ENCODE measurements at regions not wholly inside any gene's neighbourhood (a gene's known extent, or its start where the extent isn't known, plus 50 kb on each side); places are given as distances from the start of the nearest gene placed in this dataset.

GRCh38 chr4:128381748-128382559 lies 94.3 kb upstream of the PGRMC2 start:
- H3K27me3 ChIP-seq = no peaks in the 10 kb centered on the region
- DNase-seq = no peak
- H3K27ac ChIP-seq = no peak overlapping the region
- TF ChIP-seq EP300 (IDR thresholded peaks at IDR 0.05) = no peak
- TF ChIP-seq POLR2A (IDR thresholded peaks at IDR 0.05) = no peak
- TF ChIP-seq POLR2AphosphoS5 (IDR thresholded peaks at IDR 0.05) = no peak
- TF ChIP-seq CTCF (IDR thresholded peaks at IDR 0.05) = no peak
- 71 to 82% (median 75%) methylated on average over 4 of the region's 4 CpGs for WGBS, 5 donors
- H3K4me3 ChIP-seq = no peak overlapping the region
- intact Hi-C loops (cut with DNase I; ENCODE audit: low total_unique reads) = no loop called here
- peaks cover 11 to 32% (median 21%) of the 10 kb centered on the region in 4 donors for H3K4me1 ChIP-seq
- peaks cover 0 to 5% (median 2%) of the 10 kb centered on the region in 4 donors for H3K9me3 ChIP-seq
- no peaks in the 10 kb centered on the region for H3K36me3 ChIP-seq

GRCh38 chr4:128380306-128380705 lies 92.7 kb upstream of the PGRMC2 start:
- intact Hi-C loops (cut with DNase I; ENCODE audit: low total_unique reads) = no loop called here
- no peak overlapping the region for H3K4me3 ChIP-seq
- H3K27ac ChIP-seq = no peak overlapping the region
- peaks cover 0 to 16% (median 8%) of the 10 kb centered on the region in 4 donors for H3K4me1 ChIP-seq
- H3K36me3 ChIP-seq = no peaks in the 10 kb centered on the region
- no peak for TF ChIP-seq CTCF (IDR thresholded peaks at IDR 0.05)
- no peak for TF ChIP-seq EP300 (IDR thresholded peaks at IDR 0.05)
- no peak for TF ChIP-seq POLR2AphosphoS5 (IDR thresholded peaks at IDR 0.05)
- no peak for TF ChIP-seq POLR2A (IDR thresholded peaks at IDR 0.05)
- no peak for DNase-seq
- 82 to 99% (median 94%) methylated on average over 4 of the region's 4 CpGs for whole genome bisulfite sequencing, 5 donors
- peaks cover 0 to 11% (median 7%) of the 10 kb centered on the region in 4 donors for H3K9me3 ChIP-seq
- no peaks in the 10 kb centered on the region for H3K27me3 ChIP-seq

GRCh38 chr4:128379860-128380259 lies 92.2 kb upstream of the PGRMC2 start:
- intact Hi-C loops (cut with DNase I; ENCODE audit: low total_unique reads) = no loop called here
- WGBS, 5 donors = 47 to 70% (median 58%) methylated on average over 3 of the region's 3 CpGs
- peak; percentile 53 to 61 for DNase-seq

GRCh38 chr4:128378668-128379067 lies 91.1 kb upstream of the PGRMC2 start:
- Histone ChIP-seq H3K9me3 (peaks cover 0 to 11% (median 7%) of the 10 kb centered on the region in 4 donors), H3K4me1 (peaks cover 0 to 7% (median 5%) of the 10 kb centered on the region in 4 donors), H3K36me3 (no peaks in the 10 kb centered on the region), H3K27me3 (no peaks in the 10 kb centered on the region), H3K4me3 (no peak overlapping the region), H3K27ac (peak overlapping the region in 1 of 5 donors; percentile 22)
- intact Hi-C loops (cut with DNase I; ENCODE audit: low total_unique reads) = no loop called here
- 47 to 87% (median 80%) methylated on average over 3 of the region's 3 CpGs for WGBS, 5 donors
- no peak for TF ChIP-seq EP300 (IDR thresholded peaks at IDR 0.05)
- TF ChIP-seq POLR2AphosphoS5 (IDR thresholded peaks at IDR 0.05) = peak in 1 of 3 donors; percentile 9
- no peak for DNase-seq

More at GRCh38 chr4:128379860-128380259, 92.2 kb upstream of the PGRMC2 start:
- Histone ChIP-seq H3K27ac (no peak overlapping the region), H3K4me1 (peaks cover 0 to 11% (median 6%) of the 10 kb centered on the region in 4 donors), H3K4me3 (no peak overlapping the region), H3K27me3 (no peaks in the 10 kb centered on the region), H3K9me3 (peaks cover 0 to 11% (median 7%) of the 10 kb centered on the region in 4 donors), H3K36me3 (no peaks in the 10 kb centered on the region)
- TF ChIP-seq CTCF (IDR thresholded peaks at IDR 0.05) (peak in 5 of 7 experiments; percentile 9 to 51 (median 48)), EP300 (IDR thresholded peaks at IDR 0.05) (no peak)

- WGBS, 5 donors = 88 to 100% (median 99%) methylated on average over 2 to 4 of the region's 4 CpGs
- H3K4me1 ChIP-seq = peaks cover 0 to 7% (median 5%) of the 10 kb centered on the region in 4 donors
- intact Hi-C loops (cut with DNase I; ENCODE audit: low total_unique reads) = no loop called here
Measured at GRCh38 chr4:128376958-128377357, 89.3 kb upstream of the PGRMC2 start.

More at GRCh38 chr4:128376958-128377357, 89.3 kb upstream of the PGRMC2 start:
- no peak for TF ChIP-seq POLR2AphosphoS5 (IDR thresholded peaks at IDR 0.05)
- TF ChIP-seq EP300 (IDR thresholded peaks at IDR 0.05) = no peak
- no peak for TF ChIP-seq POLR2A (IDR thresholded peaks at IDR 0.05)
- TF ChIP-seq CTCF (IDR thresholded peaks at IDR 0.05) = no peak
- Histone ChIP-seq H3K4me3 (no peak overlapping the region), H3K27ac (no peak overlapping the region), H3K36me3 (no peaks in the 10 kb centered on the region), H3K9me3 (peaks cover 0 to 11% (median 7%) of the 10 kb centered on the region in 4 donors), H3K27me3 (no peaks in the 10 kb centered on the region)
- no peak for DNase-seq
